ENCODE measurements at regions not wholly inside any gene's neighbourhood (a gene's known extent, or its start where the extent isn't known, plus 50 kb on each side); places are given as distances from the start of the nearest gene placed in this dataset.
"Not testable (repeated sequence)": the region's sequence is repeated elsewhere in the genome, so short reads cannot be mapped to it uniquely, and the experiment has no call there.

- no peak for DNase-seq
These were observed 1305.2 kb downstream of the SI start for GRCh38 chr3:163773136-163773535.

GRCh38 chr3:163768048-163768447 lies 1310.2 kb downstream of the SI start:
- DNase-seq, result no peak

GRCh38 chr3:163766112-163766511 lies 1312.2 kb downstream of the SI start:
- DNase-seq, result no peak

GRCh38 chr3:163753033-163753432 lies 1325.3 kb downstream of the SI start:
- no peak for DNase-seq

GRCh38 chr3:163745204-163745603 lies 1333.1 kb downstream of the SI start:
- DNase-seq, result no peak

GRCh38 chr3:163735394-163735793 lies 1342.9 kb downstream of the SI start:
- no peak for DNase-seq

- no peak for DNase-seq
These were observed 1347.6 kb downstream of the SI start for GRCh38 chr3:163730684-163731083.

- no peak for DNase-seq
These were observed 1352.2 kb downstream of the SI start for GRCh38 chr3:163726125-163726524.

- DNase-seq, result no peak
These were observed 1355.9 kb downstream of the SI start for GRCh38 chr3:163722405-163722804.

- no peak for DNase-seq
These were observed 1356.7 kb downstream of the SI start for GRCh38 chr3:163721596-163721995.

- no peak for DNase-seq
These were observed 1360.9 kb downstream of the SI start for GRCh38 chr3:163717377-163717776.

- no peak for DNase-seq
These were observed 1369.9 kb downstream of the SI start for GRCh38 chr3:163708428-163708827.

GRCh38 chr3:163707659-163708058 lies 1370.6 kb downstream of the SI start:
- no peak for DNase-seq

- not testable (repeated sequence) for DNase-seq
These were observed 1380.1 kb downstream of the SI start for GRCh38 chr3:163698221-163698620.

- DNase-seq, result no peak
These were observed 1385.8 kb downstream of the SI start for GRCh38 chr3:163692494-163692893.

GRCh38 chr3:163684651-163685050 lies 1393.6 kb downstream of the SI start:
- no peak for DNase-seq

- DNase-seq, result no peak
These were observed 1405.3 kb downstream of the SI start for GRCh38 chr3:163672954-163673353.

GRCh38 chr3:163671201-163671600 lies 1407.1 kb downstream of the SI start:
- DNase-seq, result no peak

GRCh38 chr3:163664466-163664865 lies 1413.8 kb downstream of the SI start:
- no peak for DNase-seq

GRCh38 chr3:163657088-163657487 lies 1421.2 kb downstream of the SI start:
- no peak for DNase-seq

- no peak for DNase-seq
These were observed 1423.3 kb downstream of the SI start for GRCh38 chr3:163655021-163655420.

- DNase-seq, result no peak
These were observed 1434.1 kb downstream of the SI start for GRCh38 chr3:163644172-163644571.

- no peak for DNase-seq
These were observed 1445.6 kb downstream of the SI start for GRCh38 chr3:163632722-163633121.

- no peak for DNase-seq
These were observed 1451.5 kb downstream of the SI start for GRCh38 chr3:163626753-163627152.

GRCh38 chr3:163622384-163622783 lies 1455.9 kb downstream of the SI start:
- DNase-seq, result no peak

- no peak for DNase-seq
These were observed 1463.4 kb downstream of the SI start for GRCh38 chr3:163614886-163615285.
